Suprapubic skin (tissue), 3 donors: ENCODE measurements at regions not wholly inside any gene's neighbourhood (a gene's known extent, or its start where the extent isn't known, plus 50 kb on each side); places are given as distances from the start of the nearest gene placed in this dataset.

ENCODE experiments used
- POLR2A ChIP-seq, 2 donors: fragments of 450-650 bp; IDR thresholded peaks; one replicate each; pipeline ENCODE4 v1.6.1; 2017; ENCODE audit warnings: antibody characterized with exemption in 2 of 2, mild to moderate bottlenecking in 2 of 2, moderate library complexity in 2 of 2
- TF ChIP-seq, protein P1 (sequence below), 2 donors: fragments of 200-600 bp in 1 of 2; fragments of 450-650 bp in 1 of 2; sonication (generic) in 1 of 2; IDR thresholded peaks; one replicate each; pipeline ENCODE4 v1.5.1; 2016 to 2019; ENCODE audit warnings: antibody characterized with exemption in 2 of 2, mild to moderate bottlenecking in 1 of 2, moderate library complexity in 1 of 2

DNA sequence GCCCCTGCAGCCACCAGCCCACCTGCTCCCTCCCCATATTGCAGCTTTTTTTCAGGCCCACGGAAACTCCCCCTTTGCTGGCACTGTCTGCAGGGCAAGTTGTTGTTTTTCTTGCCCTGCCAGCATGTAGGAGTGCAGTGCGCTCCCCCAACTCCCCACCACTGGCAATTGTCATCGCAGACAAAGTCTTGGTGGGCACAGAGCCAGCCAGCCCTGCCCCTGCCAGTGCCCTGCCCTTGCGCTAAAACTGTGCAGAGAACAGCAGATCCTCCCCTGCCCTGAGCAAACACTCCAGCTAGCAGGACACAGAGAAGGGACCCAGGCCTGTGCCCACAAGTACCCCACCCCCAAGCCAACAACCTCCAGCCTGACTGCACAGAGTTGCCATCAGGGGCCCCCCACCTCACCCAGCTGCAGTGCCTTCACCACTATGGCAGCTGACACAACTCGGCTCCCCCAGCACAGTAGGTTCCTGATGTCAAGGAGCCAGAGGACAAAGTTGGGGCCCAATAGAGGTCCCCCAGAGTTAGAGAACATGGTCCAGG lies 158.1 kb upstream of the ARHGAP42 start:
- TF ChIP-seq, protein P1, sequence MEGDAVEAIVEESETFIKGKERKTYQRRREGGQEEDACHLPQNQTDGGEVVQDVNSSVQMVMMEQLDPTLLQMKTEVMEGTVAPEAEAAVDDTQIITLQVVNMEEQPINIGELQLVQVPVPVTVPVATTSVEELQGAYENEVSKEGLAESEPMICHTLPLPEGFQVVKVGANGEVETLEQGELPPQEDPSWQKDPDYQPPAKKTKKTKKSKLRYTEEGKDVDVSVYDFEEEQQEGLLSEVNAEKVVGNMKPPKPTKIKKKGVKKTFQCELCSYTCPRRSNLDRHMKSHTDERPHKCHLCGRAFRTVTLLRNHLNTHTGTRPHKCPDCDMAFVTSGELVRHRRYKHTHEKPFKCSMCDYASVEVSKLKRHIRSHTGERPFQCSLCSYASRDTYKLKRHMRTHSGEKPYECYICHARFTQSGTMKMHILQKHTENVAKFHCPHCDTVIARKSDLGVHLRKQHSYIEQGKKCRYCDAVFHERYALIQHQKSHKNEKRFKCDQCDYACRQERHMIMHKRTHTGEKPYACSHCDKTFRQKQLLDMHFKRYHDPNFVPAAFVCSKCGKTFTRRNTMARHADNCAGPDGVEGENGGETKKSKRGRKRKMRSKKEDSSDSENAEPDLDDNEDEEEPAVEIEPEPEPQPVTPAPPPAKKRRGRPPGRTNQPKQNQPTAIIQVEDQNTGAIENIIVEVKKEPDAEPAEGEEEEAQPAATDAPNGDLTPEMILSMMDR (IDR thresholded peaks at IDR 0.05), result no peak
- TF ChIP-seq POLR2A (IDR thresholded peaks at IDR 0.05), result no peak
